ENCODE measurements at regions not wholly inside any gene's neighbourhood (a gene's known extent, or its start where the extent isn't known, plus 50 kb on each side); places are given as distances from the start of the nearest gene placed in this dataset.

DNA sequence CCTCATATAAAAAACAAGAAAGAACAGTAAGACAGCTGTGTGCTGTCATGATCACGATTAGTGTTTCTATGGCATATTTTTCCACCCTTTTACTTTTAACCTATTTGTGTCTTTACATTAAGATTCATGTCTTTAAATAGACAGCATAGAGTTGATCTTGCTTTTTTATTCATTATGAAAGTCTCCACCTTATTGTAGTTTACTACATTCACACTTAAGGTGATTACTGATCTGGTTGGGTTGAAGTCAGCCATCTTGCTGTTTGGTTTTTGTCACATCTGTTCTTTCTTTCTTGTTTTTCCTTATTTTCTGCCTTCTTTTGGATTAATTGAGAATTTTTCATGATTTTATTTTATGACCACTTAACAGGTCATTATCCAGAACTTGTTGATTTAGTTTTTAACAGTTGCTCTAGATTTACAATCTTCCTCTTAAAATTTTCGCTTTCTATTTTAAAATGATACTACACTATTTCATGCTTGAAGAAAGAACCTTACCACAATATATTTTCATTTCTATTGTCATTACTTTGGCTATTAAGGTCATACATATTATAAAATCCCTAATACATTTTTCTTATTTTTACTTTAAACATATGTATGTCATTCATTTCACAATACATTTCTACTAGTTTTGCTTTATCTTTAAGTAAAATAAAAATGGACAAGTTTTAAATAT lies 292.5 kb downstream of the SH3GL2 start:
- Histone ChIP-seq H3K9ac (replicated peaks; ENCODE audit: extremely low read depth, insufficient read depth, low read length) (no peak overlapping the region), H3K36me3 (ENCODE audit: control insufficient read depth in 2 of 2, extremely low read depth in 1 of 2, insufficient read depth in 2 of 2, low read length in 2 of 2) (no peaks in the 10 kb centered on the region), H3K4me1 (ENCODE audit: control insufficient read depth, extremely low read depth, insufficient read depth, low read length) (no peaks in the 10 kb centered on the region), H3K4me2 (ENCODE audit: insufficient read depth, low read length) (no peak overlapping the region), H3K27ac (ENCODE audit: insufficient read depth, low read depth, low read length) (no peak overlapping the region), H3K27me3 (ENCODE audit: control insufficient read depth in 2 of 2, insufficient read depth in 2 of 2, low read length in 2 of 2) (no peaks in the 10 kb centered on the region), H4K20me1 (replicated peaks; ENCODE audit: control insufficient read depth, extremely low read depth, insufficient read depth, low read length) (no peaks in the 10 kb centered on the region), H3K9me3 (replicated peaks; ENCODE audit: control insufficient read depth, insufficient read depth, low read length) (no peaks in the 10 kb centered on the region), H3K79me2 (ENCODE audit: control insufficient read depth, insufficient read depth, low read length) (no peaks in the 10 kb centered on the region), H3K4me3 (replicated peaks in 1 of 3; ENCODE audit: insufficient read depth in 1 of 3, low read depth in 1 of 3, low read length in 3 of 3) (no peak overlapping the region), H2AFZ (ENCODE audit: low read depth, low read length) (no peak overlapping the region), H3K9me1 (replicated peaks; ENCODE audit: control insufficient read depth, extremely low read depth, insufficient read depth, low read length) (no peaks in the 10 kb centered on the region)
- intact Hi-C loops (cut with micrococcal nuclease) (no loop called here), dilution Hi-C loops (cut with MboI; ENCODE audit: extremely low pct_ligation_motif_present, low sequenced_read_pairs) (no loop called here)
- DNase-seq (ENCODE audit: low read depth, low spot score) = no peak
- ChIA-PET CTCF (no interaction called here), POLR2A (no interaction called here)
- no peak for FAIRE-seq
- TF ChIP-seq MYC (IDR thresholded peaks at IDR 0.05; ENCODE audit: low read depth, low read length) = no peak
- no peak for TF ChIP-seq CTCF (IDR thresholded peaks at IDR 0.05; ENCODE audit: extremely low read depth in 1 of 2, insufficient read depth in 1 of 2, low read depth in 1 of 2, low read length in 2 of 2)
- no peak for TF ChIP-seq GATA2 (IDR thresholded peaks at IDR 0.05; ENCODE audit: insufficient read depth, insufficient read length, low read depth, low read length)
- no peak for TF ChIP-seq FOS (IDR thresholded peaks at IDR 0.05; ENCODE audit: borderline replicate concordance, insufficient read depth, low read length)
- no peak for TF ChIP-seq POLR2AphosphoS5 (IDR thresholded peaks at IDR 0.05; ENCODE audit: insufficient read depth, low read depth, low read length)
- BruUV-seq (replicated peaks) = no TSS peak

DNA sequence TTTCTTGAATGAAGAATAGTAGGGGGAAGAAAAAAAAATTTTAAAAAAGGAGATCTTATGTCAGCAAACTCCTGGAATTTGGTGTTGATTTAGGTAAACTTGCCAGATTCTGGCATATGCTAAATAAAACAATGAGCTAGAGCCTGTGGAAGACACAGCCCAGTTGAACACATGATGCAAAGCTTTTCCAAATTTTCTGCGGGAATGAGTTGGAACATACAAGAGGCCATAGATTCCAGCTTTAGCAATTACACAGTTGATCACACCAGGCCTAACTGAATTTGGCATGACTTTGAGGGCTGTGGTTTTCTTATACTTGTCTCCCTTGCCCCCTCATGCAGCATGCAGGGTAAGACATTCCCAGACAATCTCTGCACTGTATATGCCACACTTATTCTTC lies 297.0 kb downstream of the SH3GL2 start:
- Histone ChIP-seq H4K20me1 (replicated peaks; ENCODE audit: control insufficient read depth, extremely low read depth, insufficient read depth, low read length) (no peaks in the 10 kb centered on the region), H3K4me1 (ENCODE audit: control insufficient read depth, extremely low read depth, insufficient read depth, low read length) (no peaks in the 10 kb centered on the region), H3K36me3 (ENCODE audit: control insufficient read depth in 2 of 2, extremely low read depth in 1 of 2, insufficient read depth in 2 of 2, low read length in 2 of 2) (no peaks in the 10 kb centered on the region), H3K4me2 (ENCODE audit: insufficient read depth, low read length) (no peak overlapping the region), H3K27ac (ENCODE audit: insufficient read depth, low read depth, low read length) (no peak overlapping the region), H3K9ac (replicated peaks; ENCODE audit: extremely low read depth, insufficient read depth, low read length) (no peak overlapping the region), H3K79me2 (ENCODE audit: control insufficient read depth, insufficient read depth, low read length) (no peaks in the 10 kb centered on the region), H2AFZ (ENCODE audit: low read depth, low read length) (no peak overlapping the region), H3K9me3 (replicated peaks; ENCODE audit: control insufficient read depth, insufficient read depth, low read length) (no peaks in the 10 kb centered on the region), H3K27me3 (ENCODE audit: control insufficient read depth in 2 of 2, insufficient read depth in 2 of 2, low read length in 2 of 2) (peaks cover 0 to 2% of the 10 kb centered on the region in 2 experiments), H3K9me1 (replicated peaks; ENCODE audit: control insufficient read depth, extremely low read depth, insufficient read depth, low read length) (no peaks in the 10 kb centered on the region), H3K4me3 (replicated peaks in 1 of 3; ENCODE audit: insufficient read depth in 1 of 3, low read depth in 1 of 3, low read length in 3 of 3) (no peak overlapping the region)
- CTCF ChIA-PET = no interaction called here
- no peak for DNase-seq (ENCODE audit: low read depth, low spot score)
- POLR2A ChIA-PET = no interaction called here
- dilution Hi-C loops (cut with MboI; ENCODE audit: extremely low pct_ligation_motif_present, low sequenced_read_pairs) = no loop called here
- intact Hi-C loops (cut with micrococcal nuclease) = no loop called here
- no peak for FAIRE-seq
- TF ChIP-seq MYC (IDR thresholded peaks at IDR 0.05; ENCODE audit: low read depth, low read length) (no peak), FOS (IDR thresholded peaks at IDR 0.05; ENCODE audit: borderline replicate concordance, insufficient read depth, low read length) (no peak), JUN (IDR thresholded peaks at IDR 0.05; ENCODE audit: borderline replicate concordance, insufficient read depth, insufficient read length, low read depth) (no peak), GATA2 (IDR thresholded peaks at IDR 0.05; ENCODE audit: insufficient read depth, insufficient read length, low read depth, low read length) (no peak), CTCF (IDR thresholded peaks at IDR 0.05; ENCODE audit: extremely low read depth in 1 of 2, insufficient read depth in 1 of 2, low read depth in 1 of 2, low read length in 2 of 2) (no peak), POLR2AphosphoS5 (IDR thresholded peaks at IDR 0.05; ENCODE audit: insufficient read depth, low read depth, low read length) (no peak), EZH2 (IDR thresholded peaks at IDR 0.05; ENCODE audit: borderline replicate concordance, low read depth, low read length, severe bottlenecking) (no peak), POLR2A (IDR thresholded peaks at IDR 0.05; ENCODE audit: low read depth, low read length) (no peak)
- TF ChIP-seq, protein P1, sequence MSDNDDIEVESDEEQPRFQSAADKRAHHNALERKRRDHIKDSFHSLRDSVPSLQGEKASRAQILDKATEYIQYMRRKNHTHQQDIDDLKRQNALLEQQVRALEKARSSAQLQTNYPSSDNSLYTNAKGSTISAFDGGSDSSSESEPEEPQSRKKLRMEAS (IDR thresholded peaks at IDR 0.05; ENCODE audit: insufficient read depth, insufficient read length) = no peak
- no TSS peak for BruUV-seq (replicated peaks)
